ENCODE measurements at regions not wholly inside any gene's neighbourhood (a gene's known extent, or its start where the extent isn't known, plus 50 kb on each side); places are given as distances from the start of the nearest gene placed in this dataset.

- DNase-seq (ENCODE audit: low read depth), result no peak
Measured at GRCh38 chr9:89863141-89863540, 258.3 kb downstream of the GADD45G start.

- no peak for DNase-seq (ENCODE audit: low read depth)
Measured at GRCh38 chr9:89863837-89864236, 259.0 kb downstream of the GADD45G start.

- no peak for DNase-seq (ENCODE audit: low read depth)
Measured at GRCh38 chr9:89864257-89864656, 259.4 kb downstream of the GADD45G start.

GRCh38 chr9:89864731-89865130 is 259.9 kb downstream of the GADD45G start:
- DNase-seq (ENCODE audit: low read depth), result no peak

- no peak for DNase-seq (ENCODE audit: low read depth)
Measured at GRCh38 chr9:89865357-89865756, 260.5 kb downstream of the GADD45G start.

GRCh38 chr9:89865981-89866380 is 261.2 kb downstream of the GADD45G start:
- DNase-seq (ENCODE audit: low read depth), result no peak

GRCh38 chr9:89866701-89867100 is 261.9 kb downstream of the GADD45G start:
- no peak for DNase-seq (ENCODE audit: low read depth)

GRCh38 chr9:89868100-89868499 is 263.3 kb downstream of the GADD45G start:
- no peak for DNase-seq (ENCODE audit: low read depth)

- DNase-seq (ENCODE audit: low read depth), result no peak
Measured at GRCh38 chr9:89869793-89870580, 265.2 kb downstream of the GADD45G start.

- DNase-seq (ENCODE audit: low read depth), result no peak
Measured at GRCh38 chr9:89871871-89872331, 267.1 kb downstream of the GADD45G start.

GRCh38 chr9:89872426-89872912 is 267.7 kb downstream of the GADD45G start:
- DNase-seq (ENCODE audit: low read depth), result no peak

- no peak for DNase-seq (ENCODE audit: low read depth)
Measured at GRCh38 chr9:89872913-89873707, 268.3 kb downstream of the GADD45G start.

- no peak for DNase-seq (ENCODE audit: low read depth)
Measured at GRCh38 chr9:89873801-89874200, 269.0 kb downstream of the GADD45G start.

GRCh38 chr9:89874351-89875321 is 269.8 kb downstream of the GADD45G start:
- no peak for DNase-seq (ENCODE audit: low read depth)

- DNase-seq (ENCODE audit: low read depth), result no peak
Measured at GRCh38 chr9:89877051-89878002, 272.5 kb downstream of the GADD45G start.

- DNase-seq (ENCODE audit: low read depth), result no peak
Measured at GRCh38 chr9:89878003-89878411, 273.2 kb downstream of the GADD45G start.

GRCh38 chr9:89878687-89879086 is 273.9 kb downstream of the GADD45G start:
- no peak for DNase-seq (ENCODE audit: low read depth)

- DNase-seq (ENCODE audit: low read depth), result no peak
Measured at GRCh38 chr9:89879276-89879675, 274.5 kb downstream of the GADD45G start.

GRCh38 chr9:89879701-89880100 is 274.9 kb downstream of the GADD45G start:
- DNase-seq (ENCODE audit: low read depth), result no peak

- DNase-seq (ENCODE audit: low read depth), result no peak
Measured at GRCh38 chr9:89880161-89880560, 275.3 kb downstream of the GADD45G start.

GRCh38 chr9:89880721-89881120 is 275.9 kb downstream of the GADD45G start:
- no peak for DNase-seq (ENCODE audit: low read depth)

Data from T-helper 22 cell (primary cell).